Stimulated activated naive CD8-positive, alpha-beta T cell treated with anti-CD3 and anti-CD28 coated beads, Interleukin-15, Interleukin-2, amounts not matched to agents 100 U/mL and 50 U/mL, for 24 hours (primary cell): ENCODE measurements at regions not wholly inside any gene's neighbourhood (a gene's known extent, or its start where the extent isn't known, plus 50 kb on each side); places are given as distances from the start of the nearest gene placed in this dataset.
"Not testable (repeated sequence)": the region's sequence is repeated elsewhere in the genome, so short reads cannot be mapped to it uniquely, and the experiment has no call there.

Experiments used
- ATAC-seq: fragments of 150-1000 bp; cut with Tn5 transposase; one replicate; pipeline ENCODE4 v1.10.0; 2021
- DNase-seq: peaks from one replicate; pipeline ENCODE4 v3.0.0; 2021

DNA sequence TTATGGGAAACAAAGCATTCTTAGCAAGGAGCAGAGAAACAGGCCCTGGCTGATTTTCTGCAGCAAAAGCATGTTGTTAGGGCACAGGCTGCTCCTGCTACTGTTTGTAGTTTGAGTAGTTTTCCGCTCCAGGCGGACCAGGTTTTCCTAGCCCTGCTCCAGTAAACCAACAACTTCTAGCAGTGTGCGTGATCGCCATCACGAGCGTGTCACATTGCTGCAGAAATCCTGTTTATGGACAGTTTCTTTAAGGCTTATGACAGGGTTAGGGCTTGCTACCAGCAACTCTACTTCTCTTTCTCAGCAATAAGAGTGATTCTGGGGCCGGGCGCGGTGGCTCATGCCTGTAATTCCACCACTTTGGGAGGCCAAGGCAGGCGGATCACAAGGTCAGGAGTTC is 803.9 kb upstream of the CDH10 start:
- no peak for ATAC-seq
- DNase-seq = no peak

DNA sequence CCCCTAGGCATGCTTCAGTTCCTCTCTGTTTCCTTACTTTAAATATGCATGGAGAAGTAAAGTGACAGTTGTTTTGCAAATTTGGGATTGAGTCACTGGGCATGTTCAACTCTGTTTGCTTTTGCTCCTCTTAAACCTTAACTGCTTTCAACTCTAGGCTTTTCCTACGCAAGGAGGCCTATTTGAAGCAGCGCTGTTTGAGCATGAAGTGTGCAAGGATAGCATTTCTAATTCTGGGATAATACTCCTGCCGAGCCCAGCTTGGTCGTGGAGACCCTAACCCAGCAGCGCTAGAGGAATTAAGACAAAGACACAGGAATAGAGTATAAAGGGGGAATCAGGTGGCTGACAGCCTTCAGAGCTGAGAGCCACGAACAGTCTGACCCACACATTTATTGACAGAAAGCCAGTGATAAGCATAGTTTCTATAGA is 803.4 kb upstream of the CDH10 start:
- DNase-seq (no peak), ATAC-seq (no peak)

GRCh38 chr5:25446061-25446420 is 801.3 kb upstream of the CDH10 start:
- ATAC-seq, DNase-seq: not testable (repeated sequence)

DNA sequence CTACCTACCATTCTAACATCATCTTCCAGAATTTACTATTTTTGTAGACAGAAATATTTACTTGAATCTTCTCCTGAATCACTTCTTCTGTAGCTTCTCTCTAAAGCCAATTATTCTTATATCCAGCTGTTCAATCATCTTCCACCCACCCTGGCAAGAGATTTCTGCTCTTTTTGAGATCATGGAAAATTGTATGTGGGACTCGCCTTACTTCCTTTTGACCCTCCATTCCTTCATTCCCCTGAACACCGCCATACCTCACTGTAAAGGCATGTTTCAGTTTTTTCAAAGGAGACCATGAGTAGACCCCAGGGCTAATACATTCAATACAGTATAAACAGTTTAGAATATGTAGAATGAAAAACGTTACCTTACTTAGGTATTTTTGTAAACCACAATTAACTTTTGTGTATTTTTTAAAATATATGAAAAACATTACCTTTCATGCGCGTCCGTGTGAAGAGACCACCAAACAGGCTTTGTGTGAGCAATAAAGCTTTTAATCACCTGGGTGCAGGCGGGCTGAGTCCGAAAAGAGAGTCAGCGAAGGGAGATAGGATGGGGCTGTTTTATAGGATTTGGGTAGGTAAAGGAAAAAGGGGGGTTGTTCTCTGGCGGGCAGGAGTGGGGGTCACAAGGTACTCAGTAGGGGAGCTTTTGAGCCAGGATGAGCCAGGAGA is 800.7 kb upstream of the CDH10 start:
- DNase-seq, ATAC-seq: not testable (repeated sequence)

GRCh38 chr5:25444697-25445096 is 799.9 kb upstream of the CDH10 start:
- ATAC-seq = no peak
- DNase-seq = no peak

DNA sequence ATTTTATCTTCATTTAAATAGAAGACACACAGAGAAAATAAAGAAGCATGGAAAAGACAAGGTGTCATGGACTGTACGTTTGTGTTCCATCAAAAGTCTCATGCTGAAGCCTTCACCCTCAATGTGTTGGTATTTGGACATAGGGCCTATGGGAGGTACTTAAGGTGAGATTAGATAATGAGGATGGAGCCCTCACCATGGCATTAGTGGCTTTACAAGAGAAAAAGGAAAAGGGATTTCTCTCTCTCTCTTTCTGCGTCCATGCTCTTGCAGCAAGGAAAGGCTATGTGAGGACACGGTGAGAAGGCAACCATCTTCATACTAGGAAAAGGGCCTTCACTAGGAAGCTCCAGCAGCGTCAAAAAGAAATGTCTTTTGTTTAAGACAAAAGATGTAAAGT is 797.0 kb upstream of the CDH10 start:
- DNase-seq (no peak), ATAC-seq (no peak)

DNA sequence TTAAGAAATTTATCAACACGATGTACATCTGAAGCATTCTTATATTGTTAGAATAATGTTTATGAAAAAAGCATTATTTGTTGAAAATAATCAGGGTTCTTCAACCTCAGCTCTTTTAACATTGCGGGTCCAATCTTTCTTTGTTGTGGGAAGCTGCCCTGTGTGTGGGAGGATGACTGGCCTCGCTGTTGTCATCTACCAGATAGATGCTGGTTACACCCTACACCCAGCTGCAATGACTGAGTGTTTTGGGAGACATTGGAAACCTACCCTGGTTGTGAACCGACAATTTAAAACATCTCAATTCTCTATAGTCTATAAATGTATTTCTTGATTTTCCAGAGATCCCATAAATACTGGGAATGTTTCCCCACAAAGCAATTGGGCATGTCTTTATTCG is 794.2 kb upstream of the CDH10 start:
- DNase-seq (no peak), ATAC-seq (no peak)

GRCh38 chr5:25438375-25438774 is 793.6 kb upstream of the CDH10 start:
- not testable (repeated sequence) for DNase-seq, ATAC-seq

DNA sequence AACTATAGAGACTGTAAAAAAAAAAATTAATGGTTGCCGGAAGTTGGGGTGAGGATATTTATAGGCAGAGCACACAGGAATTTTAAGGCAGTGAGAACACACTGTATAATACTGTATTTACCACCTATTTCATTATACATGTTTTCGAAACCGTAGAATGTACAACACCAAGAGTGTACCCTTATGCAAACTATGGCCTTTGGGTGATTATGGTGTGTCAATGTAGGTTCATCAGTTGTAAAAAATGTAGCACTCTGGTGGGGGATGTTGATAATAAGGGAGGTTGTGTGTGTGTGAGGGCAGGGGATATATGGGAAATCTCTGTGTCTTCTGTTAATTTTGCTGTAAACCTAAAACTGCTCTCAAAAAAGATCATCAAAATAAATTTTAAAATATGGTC is 791.7 kb upstream of the CDH10 start:
- ATAC-seq = no peak
- DNase-seq = no peak

- ATAC-seq = no peak
Observed at GRCh38 chr5:25435882-25436281, 791.1 kb upstream of the CDH10 start.

DNA sequence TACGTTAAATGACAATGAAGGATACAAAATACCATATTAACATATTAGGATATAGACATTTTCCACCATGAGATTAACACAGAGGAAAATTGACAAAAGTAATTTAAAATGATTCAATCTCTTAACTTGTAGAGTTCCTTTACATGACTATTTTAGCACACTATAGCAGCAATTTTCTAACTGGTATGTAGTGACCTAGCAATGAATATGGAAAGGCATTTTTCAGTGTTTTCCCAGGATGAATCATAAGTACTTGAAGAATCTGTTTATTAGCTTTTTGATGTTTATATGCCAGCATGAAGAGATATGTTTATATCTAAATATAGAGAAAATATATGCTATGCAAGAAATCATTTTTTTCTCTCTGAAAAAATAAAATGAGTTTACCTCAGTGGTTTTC is 782.5 kb upstream of the CDH10 start:
- no peak for ATAC-seq

More at GRCh38 chr5:25435882-25436281, 791.1 kb upstream of the CDH10 start:
- DNase-seq = no peak

DNA sequence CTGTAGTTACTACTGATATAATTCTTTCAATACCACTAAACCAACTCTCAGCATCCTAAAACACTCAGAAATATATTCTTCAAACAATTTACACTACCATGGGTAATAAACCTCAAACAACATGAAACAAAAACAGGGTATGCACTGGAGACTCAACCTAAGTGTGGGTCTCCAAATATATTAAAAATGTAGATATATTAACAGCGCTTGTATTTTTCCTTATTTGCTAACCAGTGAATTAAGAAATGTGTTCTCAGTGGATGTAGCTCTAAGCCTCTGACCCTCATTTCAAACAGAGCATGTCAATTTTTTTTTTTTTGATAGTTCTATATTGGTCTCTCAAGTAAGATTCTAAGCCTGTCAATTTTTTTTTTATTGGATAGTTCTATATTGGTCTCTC is 778.5 kb upstream of the CDH10 start:
- ATAC-seq = no peak
- no peak for DNase-seq

More for the DNA sequence above, 782.5 kb upstream of the CDH10 start:
- no peak for DNase-seq

- ATAC-seq (no peak), DNase-seq (no peak)
Observed at GRCh38 chr5:25419684-25420083, 774.9 kb upstream of the CDH10 start.

DNA sequence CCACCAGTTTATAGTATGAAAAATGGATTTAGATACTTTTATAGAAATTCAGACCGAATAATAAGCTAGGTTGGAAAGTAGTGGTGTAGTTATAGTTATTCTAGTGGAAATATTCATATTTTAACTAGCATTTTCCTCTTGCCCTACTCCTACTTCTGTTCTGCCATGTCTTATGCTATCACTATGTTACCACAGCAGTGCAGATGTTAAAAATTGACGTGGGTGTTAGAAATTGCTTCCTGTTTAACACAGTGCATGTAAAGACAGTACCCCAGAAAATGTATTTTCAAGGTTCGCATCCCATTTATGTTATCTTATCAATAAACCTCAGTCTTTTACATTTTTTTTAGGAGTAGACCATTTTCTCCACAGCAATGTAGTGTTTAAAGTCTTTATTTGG is 774.2 kb upstream of the CDH10 start:
- no peak for DNase-seq
- no peak for ATAC-seq

GRCh38 chr5:25418319-25418859 is 773.6 kb upstream of the CDH10 start:
- DNase-seq (no peak), ATAC-seq (no peak)

DNA sequence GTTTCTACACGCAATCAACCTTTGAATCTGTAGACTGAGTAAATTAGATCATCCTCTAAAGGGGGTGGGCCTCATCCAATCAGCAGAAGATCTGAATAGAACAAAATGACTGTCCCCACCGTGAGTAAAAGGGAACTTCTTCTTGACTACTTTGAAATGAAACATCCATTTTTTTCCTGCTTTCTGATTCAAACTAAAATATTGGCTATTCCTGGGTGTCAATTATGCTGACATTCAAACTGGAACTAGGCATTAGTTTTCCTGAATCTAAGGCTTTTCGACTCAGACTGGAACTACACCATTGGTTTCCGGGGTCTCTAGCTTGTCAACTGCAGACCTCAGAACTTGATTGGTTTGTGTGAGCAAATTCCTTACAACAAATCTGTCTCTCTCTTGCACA is 772.2 kb upstream of the CDH10 start:
- DNase-seq (no peak), ATAC-seq (no peak)

GRCh38 chr5:25415970-25416369 is 771.2 kb upstream of the CDH10 start:
- ATAC-seq (no peak), DNase-seq (no peak)

DNA sequence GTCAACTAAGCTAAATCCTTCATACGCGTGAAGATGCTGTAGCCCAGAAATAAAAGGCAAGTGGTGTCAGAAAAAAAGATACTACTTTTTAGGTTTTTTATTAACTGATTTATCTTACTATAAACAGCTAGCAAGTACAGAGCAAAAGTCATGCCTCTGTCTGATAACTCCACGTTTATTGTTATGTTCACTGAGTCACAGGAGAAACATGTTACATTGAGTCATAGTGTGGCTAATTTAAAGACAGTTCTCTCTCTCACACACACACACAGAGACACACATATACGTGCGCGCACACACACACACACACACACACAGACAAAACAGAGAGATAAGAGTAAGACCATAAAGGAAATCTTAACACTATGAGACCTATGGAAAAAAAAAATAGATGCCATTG is 770.0 kb upstream of the CDH10 start:
- ATAC-seq (no peak), DNase-seq (no peak)

DNA sequence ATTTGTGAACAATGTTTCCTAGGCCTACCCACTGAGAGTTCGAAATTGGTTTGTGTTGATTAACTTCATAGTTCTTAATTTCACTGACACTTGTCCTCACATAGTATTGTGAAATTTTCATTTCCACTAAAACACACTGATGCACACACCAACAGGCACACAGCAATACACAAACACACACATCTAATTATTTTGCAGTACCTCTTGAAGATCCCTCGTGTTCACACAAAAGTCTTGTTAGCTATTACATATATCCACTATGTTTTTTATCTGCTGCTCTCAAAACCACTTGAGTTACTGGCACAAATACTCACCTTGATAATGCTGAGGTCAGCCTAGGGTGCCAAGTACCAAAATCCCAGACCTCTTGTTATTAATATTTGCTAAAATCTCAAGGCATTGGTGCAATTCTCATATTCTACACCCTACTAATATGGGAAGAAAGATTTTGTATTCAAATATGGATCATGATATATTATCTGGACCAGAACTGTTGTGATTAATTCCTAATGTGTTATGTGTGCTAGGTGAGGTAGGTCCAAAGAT is 767.4 kb upstream of the CDH10 start:
- no peak for DNase-seq
- no peak for ATAC-seq

DNA sequence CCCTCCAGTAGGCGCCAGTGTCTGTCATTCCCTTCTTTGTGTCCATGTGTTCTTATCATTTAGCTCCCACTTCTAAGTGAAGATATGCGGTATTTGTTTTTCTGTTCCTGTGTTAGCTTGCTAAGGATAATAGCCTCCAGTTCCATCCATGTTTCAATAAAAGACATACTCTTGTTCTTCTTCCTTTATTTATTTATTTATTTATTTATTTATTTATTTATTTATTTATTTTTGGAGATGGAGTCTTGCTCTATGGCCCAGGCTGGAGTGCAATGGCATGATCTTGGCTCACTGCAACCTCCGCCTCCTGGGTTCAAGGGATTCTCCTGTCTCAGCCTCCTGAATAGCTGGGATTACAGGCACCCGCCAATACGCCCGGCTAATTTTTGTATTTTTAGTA is 762.6 kb upstream of the CDH10 start:
- DNase-seq, ATAC-seq: not testable (repeated sequence)

DNA sequence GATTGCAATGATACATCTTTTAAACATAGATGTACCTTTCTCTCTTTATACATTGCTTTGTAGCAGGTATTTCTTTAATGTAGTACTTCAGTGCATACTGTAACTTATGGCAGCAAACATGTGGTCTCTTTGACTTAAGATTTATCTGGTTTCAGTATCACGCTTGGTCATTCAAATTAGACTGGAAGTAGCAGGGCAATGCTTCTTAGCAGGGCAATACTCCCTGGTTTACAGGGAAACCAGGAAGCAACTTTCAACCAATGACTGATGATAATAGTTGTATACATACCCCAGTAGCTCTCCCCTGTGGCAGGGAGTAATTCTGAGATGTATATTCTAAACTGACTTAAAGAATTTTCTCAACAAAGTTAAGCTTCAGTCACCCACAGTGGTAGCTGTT is 761.1 kb upstream of the CDH10 start:
- DNase-seq = no peak
- no peak for ATAC-seq

DNA sequence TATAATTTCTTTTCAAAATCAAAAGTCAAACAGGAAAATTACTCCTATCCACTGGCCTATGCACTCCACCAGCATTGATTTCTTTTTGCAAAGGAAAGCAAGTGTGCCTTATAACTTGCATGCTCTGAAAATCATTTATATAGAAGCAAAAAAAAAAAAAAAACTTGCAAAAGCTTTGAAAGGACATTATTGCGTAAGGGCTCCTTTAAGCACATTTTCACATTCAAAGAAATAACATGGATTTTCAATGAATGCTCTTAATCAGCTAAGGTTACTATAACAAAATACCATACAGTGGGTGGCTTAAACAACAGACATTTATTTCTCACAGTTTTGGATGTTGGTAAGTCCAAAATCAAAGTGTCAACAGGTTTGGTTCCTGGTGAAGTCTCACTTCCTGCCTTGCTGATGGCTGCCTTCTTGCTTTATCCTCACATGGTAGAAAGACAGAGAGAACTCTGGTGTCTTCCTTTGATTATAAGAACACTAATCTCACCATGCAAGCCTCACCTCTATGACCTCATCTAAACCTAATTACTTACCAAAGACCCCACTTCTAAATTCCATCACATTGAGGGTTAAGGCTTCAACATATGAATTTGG is 755.2 kb upstream of the CDH10 start:
- no peak for ATAC-seq
- no peak for DNase-seq

DNA sequence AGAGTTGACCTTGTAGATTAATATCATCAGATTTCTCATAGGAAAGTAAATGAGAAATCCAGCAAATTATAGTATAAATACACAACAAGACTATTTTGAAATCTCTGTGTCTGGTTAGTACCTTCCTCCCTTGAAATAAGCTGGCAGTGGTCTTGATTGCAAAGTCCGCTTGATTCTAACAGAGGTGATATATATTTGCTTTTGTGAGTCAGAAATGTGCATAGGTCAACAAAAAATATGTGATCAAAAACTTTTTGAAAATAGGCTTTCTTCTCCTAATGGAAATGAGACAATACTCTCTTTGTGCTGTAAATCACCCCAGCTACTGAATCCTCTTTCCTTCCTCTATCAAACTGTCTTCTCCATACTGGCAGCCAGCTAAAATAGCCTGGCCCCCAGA is 749.2 kb upstream of the CDH10 start:
- no peak for DNase-seq
- ATAC-seq = no peak

GRCh38 chr5:25393256-25393655 is 748.5 kb upstream of the CDH10 start:
- ATAC-seq = no peak

More at GRCh38 chr5:25393256-25393655, 748.5 kb upstream of the CDH10 start:
- no peak for DNase-seq
